ENCODE measurements at regions not wholly inside any gene's neighbourhood (a gene's known extent, or its start where the extent isn't known, plus 50 kb on each side); places are given as distances from the start of the nearest gene placed in this dataset.

DNA sequence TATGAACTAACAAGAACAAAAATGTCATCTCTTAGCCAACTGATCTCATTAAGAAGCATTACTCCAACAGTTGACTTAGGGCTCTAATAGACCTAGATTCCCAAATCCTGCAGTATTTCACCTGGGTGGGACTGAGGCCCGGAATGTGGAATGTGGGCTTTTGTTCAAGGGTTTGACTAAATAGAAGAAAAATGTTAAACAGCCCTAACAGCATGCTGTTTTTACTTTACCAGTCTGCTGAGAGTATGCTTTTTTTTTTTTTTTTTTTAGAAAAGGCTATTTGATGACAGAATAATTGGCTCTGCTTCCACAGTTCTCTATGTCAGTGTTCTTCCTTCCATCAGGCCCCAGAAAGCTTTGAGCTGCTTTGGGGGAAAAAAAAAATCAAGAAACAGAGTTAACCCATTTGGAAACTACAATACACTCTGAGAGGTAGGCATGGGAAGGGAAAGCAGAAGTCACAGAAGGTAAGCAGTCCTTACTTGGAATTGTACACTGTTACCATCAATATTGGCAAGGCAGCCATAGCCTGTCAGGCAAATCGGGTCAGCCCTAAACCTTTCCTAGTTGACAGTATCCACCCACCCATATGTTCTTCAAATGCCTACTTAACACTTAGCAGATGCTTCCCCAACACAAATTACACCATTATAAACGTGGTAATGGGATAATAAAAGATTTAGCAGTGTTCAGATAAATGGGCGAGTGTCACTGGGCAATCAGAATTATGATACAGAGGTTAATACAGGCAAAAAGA is 224.2 kb downstream of the CNTN3 start:
- TF ChIP-seq USF1 (IDR thresholded peaks at IDR 0.05) (no peak), CREB1 (IDR thresholded peaks at IDR 0.05; ENCODE audit: low read depth) (no peak), EP300 (IDR thresholded peaks at IDR 0.05; ENCODE audit: borderline replicate concordance) (no peak), TEAD4 (IDR thresholded peaks at IDR 0.05) (no peak), EGR1 (IDR thresholded peaks at IDR 0.05) (no peak), CEBPB (IDR thresholded peaks at IDR 0.05) (no peak), NFIC (IDR thresholded peaks at IDR 0.05) (no peak), TCF12 (IDR thresholded peaks at IDR 0.05; ENCODE audit: low read depth) (no peak), MAX (IDR thresholded peaks at IDR 0.05) (no peak), ZBTB7A (IDR thresholded peaks at IDR 0.05; ENCODE audit: low read depth) (no peak), RAD21 (IDR thresholded peaks at IDR 0.05; ENCODE audit: low read depth) (no peak), REST (IDR thresholded peaks at IDR 0.05; ENCODE audit: low read depth) (no peak), FOXM1 (IDR thresholded peaks at IDR 0.05; ENCODE audit: borderline replicate concordance, low read depth) (no peak), TAF1 (IDR thresholded peaks at IDR 0.05; ENCODE audit: low read depth) (no peak), YY1 (IDR thresholded peaks at IDR 0.05; ENCODE audit: low read depth) (no peak)

DNA sequence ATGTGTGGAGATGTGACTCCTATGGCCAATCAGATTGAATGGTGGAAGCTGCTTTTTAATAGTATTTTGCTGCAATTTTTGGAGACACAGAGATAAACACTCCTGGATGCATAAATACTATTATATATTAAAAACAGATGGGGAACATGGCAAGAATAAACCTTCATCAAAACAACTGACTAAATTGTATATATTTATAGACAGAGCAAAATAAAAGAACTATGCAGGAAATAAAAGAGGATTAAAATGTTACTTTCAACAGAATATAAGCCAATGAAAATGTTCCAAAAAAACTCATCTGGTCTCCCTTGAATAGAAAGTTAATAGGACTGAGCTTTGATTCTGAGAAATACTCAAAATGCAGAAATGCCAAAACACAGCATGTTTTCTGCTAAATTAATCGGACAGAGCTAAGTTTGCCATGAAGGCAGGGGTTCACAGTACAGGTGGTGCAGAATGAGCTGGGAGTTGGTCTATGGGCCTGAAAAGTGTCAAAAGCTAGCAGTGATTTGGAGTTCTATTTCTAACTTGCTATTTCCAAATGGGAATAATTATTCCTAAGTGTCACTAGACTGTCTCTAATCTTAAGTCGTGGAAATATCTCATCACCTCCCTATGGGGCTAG is 227.2 kb downstream of the CNTN3 start:
- no peak for TF ChIP-seq MAX (IDR thresholded peaks at IDR 0.05)
- TF ChIP-seq TEAD4 (IDR thresholded peaks at IDR 0.05) = no peak
- no peak for TF ChIP-seq TCF12 (IDR thresholded peaks at IDR 0.05; ENCODE audit: low read depth)
- TF ChIP-seq USF1 (IDR thresholded peaks at IDR 0.05) = no peak
- no peak for TF ChIP-seq ZBTB7A (IDR thresholded peaks at IDR 0.05; ENCODE audit: low read depth)
- TF ChIP-seq NFIC (IDR thresholded peaks at IDR 0.05) = no peak
- no peak for TF ChIP-seq CEBPB (IDR thresholded peaks at IDR 0.05)
- no peak for TF ChIP-seq EGR1 (IDR thresholded peaks at IDR 0.05)
- no peak for TF ChIP-seq FOXM1 (IDR thresholded peaks at IDR 0.05; ENCODE audit: borderline replicate concordance, low read depth)

DNA sequence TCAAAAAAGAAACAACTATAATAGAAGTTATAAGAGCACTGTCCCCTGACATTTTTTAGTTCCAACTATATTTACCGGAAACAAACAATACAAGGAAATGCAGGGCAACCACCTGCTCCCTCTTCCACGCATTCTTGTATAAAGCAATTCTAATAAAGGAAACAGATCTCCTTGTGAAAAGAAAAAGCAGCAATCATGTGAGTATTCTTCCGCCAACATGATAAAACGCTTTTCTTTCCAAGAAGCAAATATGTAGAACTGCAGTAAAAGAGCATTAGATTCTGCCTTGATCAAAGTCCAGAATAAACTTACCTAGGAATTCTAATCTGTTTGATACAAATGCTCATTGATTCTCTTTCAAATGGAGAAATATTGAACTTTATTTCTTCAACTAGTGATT is 230.3 kb downstream of the CNTN3 start:
- TF ChIP-seq FOXM1 (IDR thresholded peaks at IDR 0.05; ENCODE audit: borderline replicate concordance, low read depth) (no peak), EGR1 (IDR thresholded peaks at IDR 0.05) (no peak), MAX (IDR thresholded peaks at IDR 0.05) (no peak), TEAD4 (IDR thresholded peaks at IDR 0.05) (no peak), NFIC (IDR thresholded peaks at IDR 0.05) (no peak), TCF12 (IDR thresholded peaks at IDR 0.05; ENCODE audit: low read depth) (no peak), TAF1 (IDR thresholded peaks at IDR 0.05; ENCODE audit: low read depth) (no peak), YY1 (IDR thresholded peaks at IDR 0.05; ENCODE audit: low read depth) (no peak), REST (IDR thresholded peaks at IDR 0.05; ENCODE audit: low read depth) (no peak), CREB1 (IDR thresholded peaks at IDR 0.05; ENCODE audit: low read depth) (no peak), USF1 (IDR thresholded peaks at IDR 0.05) (no peak), CEBPB (IDR thresholded peaks at IDR 0.05) (no peak)

- TF ChIP-seq MAX (IDR thresholded peaks at IDR 0.05) = no peak
- no peak for TF ChIP-seq YY1 (IDR thresholded peaks at IDR 0.05; ENCODE audit: low read depth)
- no peak for TF ChIP-seq FOXM1 (IDR thresholded peaks at IDR 0.05; ENCODE audit: borderline replicate concordance, low read depth)
- no peak for TF ChIP-seq EGR1 (IDR thresholded peaks at IDR 0.05)
- no peak for TF ChIP-seq TEAD4 (IDR thresholded peaks at IDR 0.05)
- no peak for TF ChIP-seq NFIC (IDR thresholded peaks at IDR 0.05)
- no peak for TF ChIP-seq TAF1 (IDR thresholded peaks at IDR 0.05; ENCODE audit: low read depth)
- TF ChIP-seq USF1 (IDR thresholded peaks at IDR 0.05) = no peak
These were observed 236.8 kb downstream of the CNTN3 start for GRCh38 chr3:74377669-74378068.

All from Ishikawa (cell line).